Calu3 (cell line): ENCODE measurements at regions not wholly inside any gene's neighbourhood (a gene's known extent, or its start where the extent isn't known, plus 50 kb on each side); places are given as distances from the start of the nearest gene placed in this dataset.

ENCODE experiments used
- BruUV-seq: library from RNA; stranded (reverse); fragments of 400-500 nt; replicated peaks from 2 replicates; lab custom pipeline; 2021; lab: Mats Ljungman, UMichigan
- CTCF ChIA-PET: fragments of 300-600 bp; sonication (Branson Sonifier 250); formaldehyde crosslinking; loops from one replicate; lab custom pipeline; 2022; ENCODE audit warnings: antibody characterized with exemption; lab: Charles Lee
- DNase-seq: peaks from one replicate; pipeline ENCODE4 v3.0.0; 2022
- H3K27ac Mint-ChIP-seq: one replicate; pipeline ENCODE4 v1.8.0; 2022; ENCODE audit warnings: mixed read lengths; ENCODE audit not compliant: unreplicated experiment
- H3K27me3 Mint-ChIP-seq: one replicate; pipeline ENCODE4 v1.8.0; 2022; ENCODE audit warnings: mixed read lengths; ENCODE audit not compliant: unreplicated experiment
- H3K36me3 Mint-ChIP-seq: one replicate; pipeline ENCODE4 v1.8.0; 2022; ENCODE audit warnings: mild to moderate bottlenecking, moderate library complexity, mixed read lengths; ENCODE audit not compliant: insufficient read depth, unreplicated experiment
- H3K4me1 Mint-ChIP-seq: one replicate; pipeline ENCODE4 v1.8.0; 2022; ENCODE audit warnings: mild to moderate bottlenecking, low read depth, mixed read lengths; ENCODE audit not compliant: unreplicated experiment
- H3K4me3 Mint-ChIP-seq: one replicate; pipeline ENCODE4 v1.8.0; 2022; ENCODE audit warnings: mild to moderate bottlenecking, low read depth, moderate library complexity, mixed read lengths; ENCODE audit not compliant: unreplicated experiment
- H3K9me3 Mint-ChIP-seq: one replicate; pipeline ENCODE4 v1.8.0; 2022; ENCODE audit warnings: low read depth, mixed read lengths; ENCODE audit not compliant: unreplicated experiment
- CTCF ChIP-seq: fragments of 200-600 bp; IDR thresholded peaks from one replicate; pipeline ENCODE4 v1.8.0; 2022; ENCODE audit warnings: antibody characterized with exemption; ENCODE audit not compliant: unreplicated experiment
- intact Hi-C: fragments of 100-400 bp; cut with micrococcal nuclease; formaldehyde crosslinking; loops from one replicate; pipeline ENCODE4 v1.10.0; 2022; ENCODE audit not compliant: unreplicated experiment

GRCh38 chr9:103988821-103989220 is 105.3 kb upstream of the SMC2 start:
- no peak for DNase-seq
- Mint-ChIP-seq H3K27me3 (no peaks in the 10 kb centered on the region), H3K27ac (no peak overlapping the region), H3K36me3 (no peaks in the 10 kb centered on the region), H3K4me3 (no peak overlapping the region), H3K4me1 (no peaks in the 10 kb centered on the region), H3K9me3 (no peaks in the 10 kb centered on the region)
- TF ChIP-seq CTCF: no peak
- BruUV-seq: no TSS peak
- intact Hi-C loops: no loop called here
- CTCF ChIA-PET: no interaction called here

GRCh38 chr9:103990311-103990710 is 103.8 kb upstream of the SMC2 start:
- Mint-ChIP-seq H3K4me1 (no peaks in the 10 kb centered on the region), H3K9me3 (no peaks in the 10 kb centered on the region), H3K36me3 (no peaks in the 10 kb centered on the region), H3K27ac (no peak overlapping the region), H3K27me3 (no peaks in the 10 kb centered on the region), H3K4me3 (no peak overlapping the region)
- CTCF ChIA-PET: no interaction called here
- DNase-seq: no peak
- no TSS peak for BruUV-seq
- intact Hi-C loops: no loop called here
- TF ChIP-seq CTCF: no peak

DNA sequence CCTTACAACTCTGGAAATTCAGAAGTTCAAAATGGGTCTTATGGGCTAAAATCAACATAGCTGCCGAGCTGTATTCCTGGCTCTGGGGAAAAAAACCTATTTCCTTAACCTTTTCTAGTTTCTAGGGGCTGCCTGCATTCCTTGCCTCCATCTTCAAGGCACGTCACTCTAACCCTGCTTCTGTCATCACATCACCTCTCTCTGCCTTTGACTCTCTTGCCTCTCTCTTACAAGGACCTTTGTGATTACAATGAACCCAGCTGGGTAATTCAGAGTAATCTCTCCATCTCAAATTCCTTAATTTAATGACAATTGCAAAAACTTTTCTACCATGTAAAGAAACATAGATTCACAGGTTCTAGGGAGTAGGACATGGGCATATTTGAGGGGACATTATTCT is 103.1 kb upstream of the SMC2 start:
- TF ChIP-seq CTCF: no peak
- DNase-seq: no peak
- Mint-ChIP-seq H3K36me3 (no peaks in the 10 kb centered on the region), H3K9me3 (peaks cover 2% of the 10 kb centered on the region), H3K27ac (no peak overlapping the region), H3K4me1 (no peaks in the 10 kb centered on the region), H3K27me3 (no peaks in the 10 kb centered on the region), H3K4me3 (no peak overlapping the region)
- intact Hi-C loops: no loop called here
- no TSS peak for BruUV-seq
- CTCF ChIA-PET: no interaction called here

- CTCF ChIA-PET: no interaction called here
- Mint-ChIP-seq H3K27ac (no peak overlapping the region), H3K36me3 (no peaks in the 10 kb centered on the region)
Observed at GRCh38 chr9:103991698-103992097, 102.4 kb upstream of the SMC2 start.

More at GRCh38 chr9:103991698-103992097, 102.4 kb upstream of the SMC2 start:
- DNase-seq: no peak
- no peaks in the 10 kb centered on the region for H3K4me1 Mint-ChIP-seq
- no peaks in the 10 kb centered on the region for H3K27me3 Mint-ChIP-seq
- H3K4me3 Mint-ChIP-seq: no peak overlapping the region
- no peak for TF ChIP-seq CTCF
- H3K9me3 Mint-ChIP-seq: peaks cover 2% of the 10 kb centered on the region
- BruUV-seq: no TSS peak
- intact Hi-C loops: no loop called here
